Thymus (tissue), 11 donors: ENCODE measurements at regions not wholly inside any gene's neighbourhood (a gene's known extent, or its start where the extent isn't known, plus 50 kb on each side); places are given as distances from the start of the nearest gene placed in this dataset.

Source experiments
- DNase-seq, 9 donors: peaks; one replicate each; pipeline ENCODE4 v3.0.0-alpha.2; 2013; ENCODE audit warnings: low spot score in 9 of 9, low read depth in 6 of 9, missing footprints in 1 of 9
- H3K27ac ChIP-seq, 2 donors: one replicate each; pipeline ENCODE4 v1.5.1; 2013; ENCODE audit warnings: control low read depth in 1 of 2, low read depth in 1 of 2, low read length in 1 of 2, mild to moderate bottlenecking in 1 of 2, moderate library complexity in 1 of 2
- H3K27me3 ChIP-seq, 2 donors: one replicate each; pipeline ENCODE4 v1.5.1; 2013; ENCODE audit warnings: low read length in 1 of 2; ENCODE audit not compliant: control insufficient read depth in 2 of 2, insufficient read depth in 1 of 2
- H3K36me3 ChIP-seq, 2 donors: one replicate each; pipeline ENCODE4 v1.5.1; 2013; ENCODE audit warnings: low read length in 1 of 2, mild to moderate bottlenecking in 1 of 2, moderate library complexity in 1 of 2; ENCODE audit not compliant: control insufficient read depth in 2 of 2, insufficient read depth in 2 of 2
- H3K4me1 ChIP-seq, 2 donors: one replicate each; pipeline ENCODE4 v1.5.1; 2013; ENCODE audit warnings: low read length in 2 of 2; ENCODE audit not compliant: control insufficient read depth in 2 of 2, insufficient read depth in 2 of 2
- H3K4me3 ChIP-seq, 2 donors: one replicate each; pipeline ENCODE4 v1.5.1; 2013; ENCODE audit warnings: low read length in 2 of 2, control low read depth in 1 of 2, mild to moderate bottlenecking in 1 of 2
- H3K9me3 ChIP-seq, 2 donors: one replicate each; pipeline ENCODE4 v1.5.1; 2013; ENCODE audit warnings: low read length in 1 of 2, mild to moderate bottlenecking in 1 of 2; ENCODE audit not compliant: control insufficient read depth in 2 of 2, insufficient read depth in 1 of 2
- WGBS: extraction: QIAGEN DNeasy Blood & Tissue Kit; methylation state at CpG from one replicate; pipeline ENCODE4 v1.1.7; 2013; 5-methylcytosine and 5-hydroxymethylcytosine counted together
- donor health status: healthy.

GRCh38 chr7:27459021-27459730 lies 203.5 kb downstream of the HIBADH start:
- no peak for DNase-seq
- 98% methylated on average over 4 of the region's 4 CpGs for WGBS
- Histone ChIP-seq H3K27ac (no peak overlapping the region), H3K36me3 (no peaks in the 10 kb centered on the region), H3K4me3 (no peak overlapping the region), H3K9me3 (no peaks in the 10 kb centered on the region), H3K4me1 (no peaks in the 10 kb centered on the region), H3K27me3 (no peaks in the 10 kb centered on the region)

DNA sequence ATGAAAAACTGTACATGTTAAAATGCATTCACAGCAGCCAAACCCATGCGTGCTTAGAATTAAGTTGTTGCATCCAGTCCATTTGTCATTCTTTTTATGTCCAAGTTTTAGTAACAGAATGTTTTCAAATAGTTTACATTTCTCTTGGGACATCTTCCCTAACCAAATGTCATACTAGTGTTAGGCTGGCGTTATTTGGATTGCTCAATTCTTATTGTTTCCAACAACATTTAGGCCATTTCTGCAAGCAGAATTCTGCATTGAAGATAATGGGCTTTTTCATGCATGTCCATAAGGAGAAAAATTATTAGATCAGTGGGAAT lies 203.0 kb downstream of the HIBADH start:
- no peaks in the 10 kb centered on the region for H3K9me3 ChIP-seq
- H3K27ac ChIP-seq = no peak overlapping the region
- no peaks in the 10 kb centered on the region for H3K4me1 ChIP-seq
- DNase-seq = no peak
- no peaks in the 10 kb centered on the region for H3K27me3 ChIP-seq
- H3K36me3 ChIP-seq = no peaks in the 10 kb centered on the region
- WGBS = 95% methylated on average over 2 of the region's 2 CpGs
- no peak overlapping the region for H3K4me3 ChIP-seq

- no peak for DNase-seq
- no peak overlapping the region for H3K4me3 ChIP-seq
- H3K4me1 ChIP-seq = no peaks in the 10 kb centered on the region
- 76% methylated on average over 8 of the region's 8 CpGs for WGBS
- H3K27ac ChIP-seq = no peak overlapping the region
- H3K9me3 ChIP-seq = no peaks in the 10 kb centered on the region
- H3K36me3 ChIP-seq = no peaks in the 10 kb centered on the region
- H3K27me3 ChIP-seq = no peaks in the 10 kb centered on the region
These were observed 200.0 kb downstream of the HIBADH start for GRCh38 chr7:27462575-27463270.

- no peak for DNase-seq
- H3K27me3 ChIP-seq = no peaks in the 10 kb centered on the region
- no peaks in the 10 kb centered on the region for H3K36me3 ChIP-seq
- no peak overlapping the region for H3K4me3 ChIP-seq
- H3K27ac ChIP-seq = no peak overlapping the region
- WGBS = 94% methylated on average over 2 of the region's 2 CpGs
- H3K4me1 ChIP-seq = no peaks in the 10 kb centered on the region
- H3K9me3 ChIP-seq = no peaks in the 10 kb centered on the region
These were observed 197.7 kb downstream of the HIBADH start for GRCh38 chr7:27464970-27465369.

DNA sequence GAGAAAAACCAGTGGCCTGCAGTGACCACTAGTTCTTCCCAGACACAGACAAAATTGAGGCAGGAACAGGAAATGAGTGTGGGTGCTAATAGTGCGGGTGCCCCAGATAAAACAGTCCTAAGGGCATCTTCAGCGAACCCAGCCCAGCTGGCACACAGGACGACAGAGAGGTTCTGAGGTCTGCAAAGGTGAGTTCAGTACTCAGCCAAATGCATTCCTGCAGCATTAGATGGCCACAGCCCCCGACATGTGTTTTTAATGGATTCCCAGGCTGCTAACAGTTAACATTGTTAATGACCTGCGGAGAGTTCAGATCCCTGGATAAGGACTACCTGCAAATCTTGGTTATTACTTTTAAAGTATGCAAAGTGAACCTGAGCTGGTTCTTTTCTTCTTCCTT lies 196.0 kb downstream of the HIBADH start:
- Histone ChIP-seq H3K27me3 (no peaks in the 10 kb centered on the region), H3K27ac (no peak overlapping the region)

DNA sequence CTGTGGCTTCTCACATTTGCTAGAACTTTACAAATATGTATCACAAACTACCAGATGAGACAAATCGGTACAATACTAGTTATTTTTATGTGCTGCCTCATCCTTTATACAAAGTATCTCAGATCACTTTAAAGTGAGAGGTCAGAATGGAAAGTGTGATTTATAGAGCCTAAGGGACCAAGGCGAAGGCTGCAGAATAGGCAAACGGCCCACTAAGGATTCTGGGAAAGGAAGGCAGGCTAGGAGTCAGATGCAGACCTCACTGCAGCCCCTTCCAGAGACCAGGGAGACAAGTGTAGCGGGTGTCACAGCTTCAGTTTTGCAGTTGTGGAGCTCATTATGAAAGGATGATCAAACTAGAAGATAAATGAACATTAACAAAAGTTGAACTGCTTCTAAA lies 190.6 kb downstream of the HIBADH start:
- no peak overlapping the region for H3K27ac ChIP-seq
- H3K4me3 ChIP-seq = no peak overlapping the region
- WGBS = 91% methylated on average over 4 of the region's 4 CpGs
- H3K9me3 ChIP-seq = no peaks in the 10 kb centered on the region
- H3K36me3 ChIP-seq = no peaks in the 10 kb centered on the region
- no peak for DNase-seq
- no peaks in the 10 kb centered on the region for H3K4me1 ChIP-seq
- H3K27me3 ChIP-seq = no peaks in the 10 kb centered on the region

More for the DNA sequence above, 196.0 kb downstream of the HIBADH start:
- H3K9me3 ChIP-seq = no peaks in the 10 kb centered on the region
- 93% methylated on average over 5 of the region's 5 CpGs for WGBS
- H3K36me3 ChIP-seq = no peaks in the 10 kb centered on the region
- no peak for DNase-seq
- no peak overlapping the region for H3K4me3 ChIP-seq
- H3K4me1 ChIP-seq = no peaks in the 10 kb centered on the region
